IPS DF 6.9 (cell line): ENCODE measurements at regions not wholly inside any gene's neighbourhood (a gene's known extent, or its start where the extent isn't known, plus 50 kb on each side); places are given as distances from the start of the nearest gene placed in this dataset.
A peak's percentile ranks its signal among the peaks of the same experiment; 100 is the strongest.
"Not testable (repeated sequence)": the region's sequence is repeated elsewhere in the genome, so short reads cannot be mapped to it uniquely, and the experiment has no call there.

ENCODE experiments used
- DNase-seq: peaks from one replicate; pipeline ENCODE4 v3.0.0-alpha.2; 2013; ENCODE audit warnings: low read depth, low spot score
- H3K27ac ChIP-seq: one replicate; pipeline ENCODE4 v1.5.1; 2013; ENCODE audit warnings: low read length, control low read depth
- H3K27me3 ChIP-seq: 2 replicates; pipeline ENCODE4 v1.6.1; 2013; ENCODE audit warnings: mild to moderate bottlenecking, low read length; ENCODE audit not compliant: control insufficient read depth, insufficient read depth
- H3K36me3 ChIP-seq: 2 replicates; pipeline ENCODE4 v1.6.1; 2013; ENCODE audit warnings: low read length; ENCODE audit not compliant: control insufficient read depth, insufficient read depth
- H3K4me1 ChIP-seq: 2 replicates; pipeline ENCODE4 v1.6.1; 2013; ENCODE audit warnings: low read length; ENCODE audit not compliant: control insufficient read depth, insufficient read depth
- H3K4me3 ChIP-seq: 2 replicates; pipeline ENCODE4 v1.5.1; 2013; ENCODE audit warnings: mild to moderate bottlenecking, low read length
- H3K9me3 ChIP-seq: 2 replicates; pipeline ENCODE4 v1.6.1; 2013; ENCODE audit warnings: low read length, inconsistent platforms; ENCODE audit not compliant: control insufficient read depth, insufficient read depth
- WGBS: extraction: QIAGEN DNeasy Blood & Tissue Kit; methylation state at CpG from one replicate; pipeline ENCODE4 v1.1.7; 2013; ENCODE audit warnings: mixed read lengths, missing lambda C conversion rate; ENCODE audit not compliant: insufficient read length, insufficient coverage; 5-methylcytosine and 5-hydroxymethylcytosine counted together

DNA sequence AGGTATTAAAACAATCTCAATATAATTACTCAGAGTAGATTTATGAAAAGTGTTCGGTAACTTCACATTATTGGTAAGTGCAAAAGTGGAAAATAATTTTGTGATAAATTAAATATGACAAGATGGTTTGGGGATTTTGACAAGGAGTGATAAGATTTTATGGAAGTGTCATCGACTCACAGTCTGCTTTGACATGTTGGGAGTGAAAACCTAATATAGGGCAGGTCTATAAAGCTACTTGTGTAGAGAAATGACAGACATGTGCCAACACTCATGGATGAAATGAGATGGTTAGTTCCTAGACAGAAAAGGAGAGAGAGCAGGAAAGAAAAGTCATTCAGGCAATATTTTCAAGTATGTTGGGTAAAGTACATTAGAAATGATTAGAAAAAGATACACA, 456.8 kb downstream of the TRAM1L1 start:
- H3K4me1 ChIP-seq: no peaks in the 10 kb centered on the region
- no peak for DNase-seq
- H3K4me3 ChIP-seq: no peak overlapping the region
- 100% methylated on average over 1 of the region's 2 CpGs for WGBS
- H3K27ac ChIP-seq: no peak overlapping the region
- no peaks in the 10 kb centered on the region for H3K27me3 ChIP-seq
- no peaks in the 10 kb centered on the region for H3K36me3 ChIP-seq
- no peaks in the 10 kb centered on the region for H3K9me3 ChIP-seq

DNA sequence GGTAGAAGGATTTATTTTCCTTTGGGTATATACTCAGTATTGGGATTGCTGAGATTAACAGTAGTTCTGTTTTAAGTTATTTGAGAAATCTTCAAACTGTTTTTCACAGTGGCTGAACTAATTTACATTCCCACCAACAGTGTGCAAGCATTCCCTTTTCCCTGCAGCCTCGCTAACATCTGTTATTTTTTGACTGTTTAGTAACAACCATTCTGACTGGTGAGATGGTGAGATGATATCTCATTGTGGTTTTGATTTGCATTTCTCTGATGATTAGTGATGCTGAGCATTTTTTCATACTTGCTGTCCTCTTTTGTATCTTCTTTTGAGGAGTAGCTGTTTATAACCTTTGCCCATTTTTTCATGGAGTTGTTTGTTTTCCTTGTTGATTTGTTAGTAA, 457.8 kb downstream of the TRAM1L1 start:
- no peaks in the 10 kb centered on the region for H3K4me1 ChIP-seq
- no peak overlapping the region for H3K27ac ChIP-seq
- no CpG with 5 or more reads among the region's 1 CpG for WGBS
- no peak for DNase-seq
- no peaks in the 10 kb centered on the region for H3K9me3 ChIP-seq
- H3K27me3 ChIP-seq: no peaks in the 10 kb centered on the region
- no peaks in the 10 kb centered on the region for H3K36me3 ChIP-seq
- no peak overlapping the region for H3K4me3 ChIP-seq

- not testable (repeated sequence) for H3K27ac ChIP-seq, H3K4me3 ChIP-seq, DNase-seq, H3K4me1 ChIP-seq, H3K9me3 ChIP-seq, H3K27me3 ChIP-seq, H3K36me3 ChIP-seq
- no CpG with 5 or more reads among the region's 8 CpGs for WGBS
Observed at GRCh38 chr4:116619508-116619907, 465.9 kb downstream of the TRAM1L1 start.

GRCh38 chr4:116618638-116619037, 466.7 kb downstream of the TRAM1L1 start:
- Histone ChIP-seq H3K9me3 (no peaks in the 10 kb centered on the region), H3K4me1 (no peaks in the 10 kb centered on the region), H3K36me3 (no peaks in the 10 kb centered on the region), H3K4me3 (no peak overlapping the region), H3K27ac (no peak overlapping the region), H3K27me3 (no peaks in the 10 kb centered on the region)
- no peak for DNase-seq
- no CpG with 5 or more reads among the region's 1 CpG for WGBS

DNA sequence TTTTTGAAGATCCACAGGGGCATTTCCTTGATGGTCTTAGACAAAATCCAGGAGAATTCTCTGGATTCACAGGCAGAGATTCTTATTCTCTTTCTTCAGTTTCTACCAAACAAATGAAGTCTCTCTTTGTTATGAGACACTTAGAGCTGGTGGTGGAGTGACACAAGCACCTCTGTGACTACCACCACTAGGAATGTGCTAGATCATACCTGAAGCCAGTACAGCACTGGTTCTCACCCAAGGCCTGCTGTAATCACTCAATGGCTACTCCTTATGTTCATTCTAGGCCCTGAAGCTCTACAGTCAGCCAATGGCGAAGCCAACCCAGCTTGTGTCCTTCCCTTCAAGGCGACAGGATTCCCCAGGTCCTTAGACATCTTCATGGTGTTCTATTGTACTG, 482.3 kb downstream of the TRAM1L1 start:
- no peaks in the 10 kb centered on the region for H3K9me3 ChIP-seq
- no peak overlapping the region for H3K27ac ChIP-seq
- no CpG with 5 or more reads among the region's 2 CpGs for WGBS
- no peaks in the 10 kb centered on the region for H3K4me1 ChIP-seq
- no peak for DNase-seq
- no peak overlapping the region for H3K4me3 ChIP-seq
- H3K27me3 ChIP-seq: no peaks in the 10 kb centered on the region
- no peaks in the 10 kb centered on the region for H3K36me3 ChIP-seq

GRCh38 chr4:116599859-116600258, 485.5 kb downstream of the TRAM1L1 start:
- DNase-seq: peak; percentile 18
- no peak overlapping the region for H3K4me3 ChIP-seq

DNA sequence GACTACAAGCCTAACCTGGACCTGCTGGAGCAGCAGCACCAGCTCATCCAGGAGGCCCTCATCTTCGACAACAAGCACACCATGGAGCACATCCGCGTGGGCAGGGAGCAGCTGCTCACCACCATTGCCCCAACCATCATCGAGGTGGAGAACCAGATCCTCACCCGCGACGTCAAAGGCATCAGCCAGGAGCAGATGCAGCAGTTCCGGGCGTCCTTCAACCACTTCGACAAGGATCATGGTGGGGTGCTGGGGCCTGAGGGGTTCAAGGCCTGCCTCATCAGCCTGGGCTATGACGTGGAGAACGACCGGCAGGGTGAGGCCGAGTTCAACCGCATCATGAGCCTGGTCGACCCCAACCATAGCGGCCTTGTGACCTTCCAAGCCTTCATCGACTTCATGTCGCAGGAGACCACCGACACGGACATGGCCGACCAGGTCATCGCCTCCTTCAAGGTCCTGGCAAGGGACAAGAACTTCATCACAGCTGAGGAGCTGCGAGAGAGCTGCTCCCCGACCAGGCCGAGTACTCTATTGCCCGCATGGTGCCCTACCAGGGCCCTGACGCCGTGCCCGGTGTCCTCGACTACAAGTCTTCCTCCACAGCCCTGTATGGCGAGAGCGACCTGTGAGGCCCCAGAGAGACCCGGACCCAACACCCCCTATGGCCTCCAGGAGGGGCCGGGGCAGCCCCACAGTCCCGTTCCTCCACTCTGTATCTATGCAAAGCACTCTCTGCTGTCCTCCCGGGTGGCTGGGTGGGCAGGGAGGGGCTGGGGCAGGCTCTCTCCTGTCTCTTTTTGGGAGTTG, 486.2 kb downstream of the TRAM1L1 start:
- Histone ChIP-seq H3K36me3 (no peaks in the 10 kb centered on the region), H3K9me3 (no peaks in the 10 kb centered on the region), H3K4me3 (no peak overlapping the region), H3K4me1 (no peaks in the 10 kb centered on the region), H3K27me3 (no peaks in the 10 kb centered on the region), H3K27ac (no peak overlapping the region)
- DNase-seq: no peak
- no CpG with 5 or more reads among the region's 37 CpGs for WGBS

More at GRCh38 chr4:116599859-116600258, 485.5 kb downstream of the TRAM1L1 start:
- Histone ChIP-seq H3K27me3 (no peaks in the 10 kb centered on the region), H3K4me1 (no peaks in the 10 kb centered on the region), H3K36me3 (no peaks in the 10 kb centered on the region), H3K9me3 (no peaks in the 10 kb centered on the region), H3K27ac (no peak overlapping the region)
- no CpG with 5 or more reads among the region's 11 CpGs for WGBS

- Histone ChIP-seq H3K27me3 (no peaks in the 10 kb centered on the region), H3K9me3 (no peaks in the 10 kb centered on the region), H3K4me1 (no peaks in the 10 kb centered on the region), H3K4me3 (no peak overlapping the region), H3K36me3 (no peaks in the 10 kb centered on the region), H3K27ac (no peak overlapping the region)
- no CpG with 5 or more reads among the region's 32 CpGs for WGBS
- no peak for DNase-seq
Observed at GRCh38 chr4:116598155-116598979, 487.0 kb downstream of the TRAM1L1 start.

- Histone ChIP-seq H3K4me3 (no peak overlapping the region), H3K4me1 (no peaks in the 10 kb centered on the region), H3K27me3 (no peaks in the 10 kb centered on the region), H3K9me3 (no peaks in the 10 kb centered on the region), H3K36me3 (no peaks in the 10 kb centered on the region), H3K27ac (no peak overlapping the region)
- DNase-seq: no peak
Observed at GRCh38 chr4:116590648-116591047, 494.7 kb downstream of the TRAM1L1 start.

DNA sequence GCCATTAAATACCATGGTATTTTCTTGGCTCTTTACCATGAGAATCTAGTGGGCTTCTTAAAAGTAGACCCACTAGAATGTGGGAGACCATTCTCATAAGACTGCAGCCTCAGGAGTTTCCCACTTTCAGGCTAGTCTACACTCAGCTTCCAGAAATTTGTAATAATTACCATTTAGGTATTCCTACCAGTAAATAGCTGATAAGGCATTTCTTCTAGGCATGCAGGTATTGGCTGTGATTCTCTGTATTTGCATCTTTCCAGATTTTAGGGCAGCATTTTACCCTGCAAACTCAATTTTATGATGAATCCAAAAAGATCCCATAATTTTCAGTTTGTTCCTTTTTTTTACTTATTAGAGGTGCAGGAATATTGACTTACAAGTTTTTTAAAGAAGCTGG, 496.6 kb downstream of the TRAM1L1 start:
- DNase-seq: no peak
- H3K36me3 ChIP-seq: no peaks in the 10 kb centered on the region
- no peaks in the 10 kb centered on the region for H3K4me1 ChIP-seq
- no peak overlapping the region for H3K4me3 ChIP-seq
- no peak overlapping the region for H3K27ac ChIP-seq
- no peaks in the 10 kb centered on the region for H3K27me3 ChIP-seq
- no peaks in the 10 kb centered on the region for H3K9me3 ChIP-seq
